SK-N-SH (cell line): ENCODE measurements at regions not wholly inside any gene's neighbourhood (a gene's known extent, or its start where the extent isn't known, plus 50 kb on each side); places are given as distances from the start of the nearest gene placed in this dataset.

Experiments
- CTCF ChIA-PET: fragments of 300-600, 350-600 bp; formaldehyde crosslinking; extraction: SDS; loops from one replicate; lab custom pipeline; 2021; lab: Yijun Ruan, JAX
- POLR2A ChIA-PET: fragments of 350-600 bp; sonication (Branson Sonifier 250); formaldehyde crosslinking; extraction: SDS; loops from one replicate; lab custom pipeline; 2020; ENCODE audit warnings: antibody characterized with exemption, inconsistent platforms; lab: Yijun Ruan, JAX
- DNase-seq: peaks from one replicate; pipeline ENCODE4 v3.0.0; 2012
- H2AFZ ChIP-seq: fragments of 200-600 bp; sonication (generic); 2 replicates; pipeline ENCODE4 v1.8.1; 2016; ENCODE audit warnings: antibody characterized with exemption, mild to moderate bottlenecking, low read depth
- H3F3A ChIP-seq: fragments of 200-600 bp; sonication (generic); replicated peaks from 2 replicates; pipeline ENCODE3; 2016; ENCODE audit warnings: antibody characterized with exemption, mild to moderate bottlenecking; ENCODE audit not compliant: insufficient read depth
- H3K27ac ChIP-seq, 2 experiments: fragments of 200-500 bp in 1 of 2; fragments of 200-600 bp in 1 of 2; sonication (Bioruptor generic) in 1 of 2; sonication (generic), shearing (Covaris generic) in 1 of 2; 2 replicates each; pipeline versions ENCODE4 v1.5.1 to v1.6.1; 2014 to 2016; ENCODE audit warnings: low read depth in 2 of 2, inconsistent platforms in 1 of 2, low read length in 1 of 2, mild to moderate bottlenecking in 1 of 2, mixed read lengths in 1 of 2
- H3K27me3 ChIP-seq: fragments of 200-600 bp; sonication (generic), shearing (Covaris generic); 2 replicates; pipeline ENCODE4 v1.6.1; 2016; ENCODE audit warnings: mixed run types; ENCODE audit not compliant: insufficient read depth
- H3K36me3 ChIP-seq, 2 experiments: fragments of 200-500 bp in 1 of 2; fragments of 200-600 bp in 1 of 2; sonication (Bioruptor generic) in 1 of 2; sonication (generic) in 1 of 2; replicated peaks in 1 of 2; 2 replicates each; pipeline versions ENCODE3 to v1.5.1; 2014 to 2016; ENCODE audit warnings: low read length in 1 of 2, mild to moderate bottlenecking in 1 of 2; ENCODE audit not compliant: insufficient read depth in 2 of 2, control insufficient read depth in 1 of 2
- H3K4me1 ChIP-seq, 2 experiments: fragments of 200-500 bp in 1 of 2; fragments of 200-600 bp in 1 of 2; sonication (Bioruptor generic) in 1 of 2; sonication (generic), shearing (Covaris generic) in 1 of 2; 2 replicates each; pipeline versions ENCODE4 v1.5.1 to v1.6.1; 2014 to 2016; ENCODE audit warnings: low read depth in 1 of 2, low read length in 1 of 2, mixed run types in 1 of 2; ENCODE audit not compliant: insufficient read depth in 2 of 2, control insufficient read depth in 1 of 2
- H3K4me2 ChIP-seq: fragments of 200-600 bp; sonication (generic), shearing (Covaris generic); 2 replicates; pipeline ENCODE4 v1.6.1; 2017; ENCODE audit warnings: mixed run types
- H3K4me3 ChIP-seq, 2 experiments: fragments of 200-500 bp in 1 of 2; fragments of 200-600 bp in 1 of 2; sonication (Bioruptor generic) in 1 of 2; sonication (generic), shearing (Covaris generic) in 1 of 2; 2 replicates each; pipeline versions ENCODE4 v1.5.1 to v1.8.1; 2014 to 2016; ENCODE audit warnings: low read depth in 2 of 2, inconsistent platforms in 1 of 2, low read length in 1 of 2, mild to moderate bottlenecking in 1 of 2, mixed read lengths in 1 of 2, moderate library complexity in 1 of 2
- H3K79me2 ChIP-seq: fragments of 200-600 bp; sonication (generic); 2 replicates; pipeline ENCODE4 v1.8.1; 2017; ENCODE audit warnings: mild to moderate bottlenecking; ENCODE audit not compliant: insufficient read depth
- H3K9ac ChIP-seq: fragments of 200-600 bp; sonication (generic); 2 replicates; pipeline ENCODE4 v1.6.1; 2017; ENCODE audit warnings: mixed run types
- H3K9me2 ChIP-seq: fragments of 200-600 bp; sonication (generic); 2 replicates; pipeline ENCODE4 v1.6.1; 2017; ENCODE audit warnings: mixed run types
- H3K9me3 ChIP-seq: fragments of 200-600 bp; sonication (generic); 2 replicates; pipeline ENCODE4 v1.6.1; 2017; ENCODE audit warnings: mixed run types, mild to moderate bottlenecking, moderate library complexity
- H4K20me1 ChIP-seq: fragments of 200-600 bp; sonication (generic); 2 replicates; pipeline ENCODE4 v1.6.1; 2017; ENCODE audit warnings: mild to moderate bottlenecking, mixed run types; ENCODE audit not compliant: insufficient read depth
- CHD2 ChIP-seq: fragments of 150-350 bp; IDR thresholded peaks from 2 replicates; pipeline ENCODE4 v1.6.1; 2018; ENCODE audit warnings: low read length; ENCODE audit not compliant: partially characterized antibody
- CTCF ChIP-seq: fragments of 200-600 bp; sonication (generic); IDR thresholded peaks from 2 replicates; pipeline ENCODE4 v1.6.1; 2017; ENCODE audit warnings: antibody characterized with exemption, mild to moderate bottlenecking, moderate library complexity
- EP300 ChIP-seq, 2 experiments: IDR thresholded peaks; 2 replicates each; pipeline versions ENCODE4 v1.4.0 to v1.6.1; 2012; ENCODE audit warnings: borderline replicate concordance in 1 of 2, low read depth in 1 of 2, low read length in 1 of 2
- EZH2phosphoT487 ChIP-seq: fragments of 200-600 bp; sonication (generic); IDR thresholded peaks from 2 replicates; pipeline ENCODE4 v1.6.1; 2017; ENCODE audit warnings: low read depth, mixed run types, mild to moderate bottlenecking, antibody characterized with exemption, moderate library complexity, borderline replicate concordance
- FOXJ3 ChIP-seq: sonication (generic); formaldehyde crosslinking; IDR thresholded peaks from 2 replicates; pipeline ENCODE4 v1.5.1; 2020; ENCODE audit warnings: mild to moderate bottlenecking, missing genetic modification reagents
- FOXM1 ChIP-seq: IDR thresholded peaks from 2 replicates; pipeline ENCODE4 v1.4.0; 2012; ENCODE audit warnings: low read depth, mild to moderate bottlenecking
- MAX ChIP-seq: IDR thresholded peaks from 2 replicates; pipeline ENCODE4 v1.4.0; 2012; ENCODE audit warnings: low read depth
- MEF2A ChIP-seq: IDR thresholded peaks from 2 replicates; pipeline ENCODE4 v1.4.0; 2012; ENCODE audit warnings: low read depth, borderline replicate concordance
- MXI1 ChIP-seq: IDR thresholded peaks from 2 replicates; pipeline ENCODE4 v1.6.1; 2012; ENCODE audit warnings: mild to moderate bottlenecking, low read depth, low read length, improper control_type of control experiment
- NFIC ChIP-seq: IDR thresholded peaks from 2 replicates; pipeline ENCODE4 v1.4.0; 2012; ENCODE audit warnings: borderline replicate concordance
- NRF1 ChIP-seq: IDR thresholded peaks from 2 replicates; pipeline ENCODE4 v1.6.1; 2012; ENCODE audit warnings: low read depth, mild to moderate bottlenecking, low read length
- RAD21 ChIP-seq: IDR thresholded peaks from 2 replicates; pipeline ENCODE4 v1.6.1; 2012; ENCODE audit warnings: mild to moderate bottlenecking, low read length
- REST ChIP-seq: IDR thresholded peaks from 2 replicates; pipeline ENCODE4 v1.6.1; 2012; ENCODE audit warnings: mild to moderate bottlenecking, low read depth, low read length, moderate library complexity
- RFX5 ChIP-seq: IDR thresholded peaks from 2 replicates; pipeline ENCODE4 v1.6.1; 2012; ENCODE audit warnings: mild to moderate bottlenecking, improper control_type of control experiment, low read length
- RXRA ChIP-seq: IDR thresholded peaks from 2 replicates; pipeline ENCODE4 v1.4.0; 2012; ENCODE audit warnings: low read depth, mild to moderate bottlenecking, borderline replicate concordance
- TAF1 ChIP-seq: IDR thresholded peaks from 2 replicates; pipeline ENCODE4 v1.6.1; 2012; ENCODE audit warnings: low read depth, mild to moderate bottlenecking, low read length, moderate library complexity, borderline replicate concordance
- TCF12 ChIP-seq: IDR thresholded peaks from 2 replicates; pipeline ENCODE4 v1.4.0; 2012
- ZBTB33 ChIP-seq: IDR thresholded peaks from 2 replicates; pipeline ENCODE4 v1.4.0; 2012; ENCODE audit warnings: low read depth, borderline replicate concordance
- WGBS: methylation state at CpG from one replicate; pipeline ENCODE4 v1.1.6; 2017; ENCODE audit warnings: low lambda C conversion rate; 5-methylcytosine and 5-hydroxymethylcytosine counted together

DNA sequence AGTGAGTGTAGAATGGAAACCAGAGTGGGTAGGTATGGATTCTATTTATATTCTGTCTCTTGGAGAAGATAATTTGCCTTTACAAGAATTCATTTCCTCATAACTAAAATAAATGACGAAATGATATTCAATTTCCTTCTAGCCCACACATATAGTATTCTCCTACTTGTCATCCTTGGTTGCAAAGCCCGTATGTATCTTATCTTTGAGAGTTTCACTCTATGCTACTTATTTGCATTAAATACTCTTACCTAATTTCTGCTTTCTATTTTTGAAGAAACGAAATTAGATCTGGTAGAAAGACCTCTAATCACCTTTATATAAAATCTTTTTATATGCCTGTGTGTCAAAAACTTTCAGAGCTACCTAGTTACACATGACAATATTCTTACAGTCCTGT, 457.7 kb downstream of the NKX6-1 start (continued):
- TF ChIP-seq REST: no peak
- TF ChIP-seq MEF2A: no peak
- TF ChIP-seq CTCF: no peak
- TF ChIP-seq NRF1: no peak
- no peak for TF ChIP-seq ZBTB33
- TF ChIP-seq, all 33 proteins: peak for 0

DNA sequence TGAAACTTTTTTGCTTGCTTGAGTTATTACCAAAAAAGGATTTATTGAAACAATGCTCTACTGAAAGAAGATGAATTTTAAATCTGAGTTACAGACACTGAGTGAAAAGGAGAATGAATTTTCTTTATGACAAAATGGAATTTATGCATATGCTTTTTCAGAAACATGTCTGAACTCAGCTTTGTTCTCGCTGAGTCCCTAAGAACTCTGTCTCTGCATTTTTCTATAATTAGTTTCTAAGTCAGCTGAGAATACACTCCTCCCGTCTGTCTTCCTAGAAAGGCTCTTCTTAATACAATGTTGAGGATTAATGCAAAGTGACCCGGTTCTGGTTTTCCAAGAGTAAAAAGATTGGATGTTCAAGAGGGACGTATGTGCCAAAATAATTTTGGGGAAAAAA, 463.5 kb downstream of the NKX6-1 start:
- H3K27ac ChIP-seq: no peak overlapping the region
- 7% methylated on average over 4 of the region's 4 CpGs for WGBS
- no peaks in the 10 kb centered on the region for H3K36me3 ChIP-seq
- H3K4me2 ChIP-seq: no peak overlapping the region
- CTCF ChIA-PET: interaction anchor here (1.3 kb wide), 1 partner anchor 11 kb away, joined by 3 read pairs; no protein-coding TSS in a partner anchor
- H3K4me1 ChIP-seq: no peaks in the 10 kb centered on the region
- H3K79me2 ChIP-seq: no peaks in the 10 kb centered on the region
- H2AFZ ChIP-seq: no peak overlapping the region
- no peak for DNase-seq
- H3K9me2 ChIP-seq: no peaks in the 10 kb centered on the region
- H3K9ac ChIP-seq: no peak overlapping the region
- no peak overlapping the region for H3K4me3 ChIP-seq
- TF ChIP-seq RXRA (no peak), MEF2A (no peak), MAX (no peak), EP300 (IDR thresholded peaks at IDR 0.05; ENCODE audit: borderline replicate concordance in 1 of 2, low read depth in 1 of 2, low read length in 1 of 2) (no peak), MXI1 (no peak), CHD2 (no peak), FOXM1 (no peak), RAD21 (no peak), TAF1 (no peak), EZH2phosphoT487 (no peak), TCF12 (no peak), NFIC (no peak), FOXJ3 (CRISPR knock-in tag) (no peak), RFX5 (no peak), CTCF (no peak)
- H3F3A ChIP-seq: no peaks in the 10 kb centered on the region
- POLR2A ChIA-PET: no interaction called here
- H3K27me3 ChIP-seq: no peaks in the 10 kb centered on the region
- H3K9me3 ChIP-seq: no peaks in the 10 kb centered on the region
- no peaks in the 10 kb centered on the region for H4K20me1 ChIP-seq
